ENCODE measurements at regions not wholly inside any gene's neighbourhood (a gene's known extent, or its start where the extent isn't known, plus 50 kb on each side); places are given as distances from the start of the nearest gene placed in this dataset.

- no peak overlapping the region for H3K4ac ChIP-seq (replicated peaks; ENCODE audit: insufficient read length, low read depth, low read length)
- no peak overlapping the region for H3K18ac ChIP-seq (ENCODE audit: extremely low read depth, low read length)
- no peak overlapping the region for H3K14ac ChIP-seq (ENCODE audit: insufficient read length)
- H3K56ac ChIP-seq (replicated peaks; ENCODE audit: insufficient read length, low read depth, low read length), result no peak overlapping the region
- H2AK5ac ChIP-seq (ENCODE audit: low read depth, low read length), result no peak overlapping the region
- no peaks in the 10 kb centered on the region for H3K9me3 ChIP-seq (ENCODE audit: insufficient read depth in 2 of 2, low read depth in 1 of 2, low read length in 1 of 2)
- H3K4me3 ChIP-seq (ENCODE audit: extremely low read depth in 1 of 4, insufficient read depth in 2 of 4, low read depth in 3 of 4, low read length in 4 of 4), result no peak overlapping the region
- H4K8ac ChIP-seq (ENCODE audit: extremely low read depth, insufficient read depth, low read length), result no peak overlapping the region
- FAIRE-seq, result no peak
- H3K36me3 ChIP-seq (ENCODE audit: control insufficient read depth in 2 of 4, insufficient read depth in 4 of 4, low read length in 3 of 4), result no peaks in the 10 kb centered on the region
- H4K5ac ChIP-seq (ENCODE audit: insufficient read length, low read depth, low read length), result no peak overlapping the region
- no peaks in the 10 kb centered on the region; the same call in 1 of the 2 replicates for H3K23me2 ChIP-seq (ENCODE audit: low read depth, low read length)
- no peak overlapping the region for H3K27ac ChIP-seq (ENCODE audit: low read depth, low read length)
- no peaks in the 10 kb centered on the region for H4K20me1 ChIP-seq (replicated peaks in 1 of 2; ENCODE audit: control insufficient read depth in 1 of 2, insufficient read depth in 2 of 2, low read length in 2 of 2)
- whole genome bisulfite sequencing, 2 experiments (ENCODE audit: extremely low coverage in 1 of 2, insufficient coverage in 1 of 2, insufficient read length in 1 of 2, insufficient replicate concordance in 2 of 2, low coverage in 1 of 2, low lambda C conversion rate in 2 of 2, missing lambda C conversion rate in 1 of 2), result 85% methylated on average over 4 of the region's 4 CpGs; no CpG with 5 or more reads in 1 of the 2 experiments
- ChIA-PET CTCF (ENCODE audit: partially characterized antibody) (interaction anchor here (0.9 kb wide), 1 partner anchor 250 kb away, joined by 3 read pairs; no protein-coding TSS in a partner anchor), POLR2A (ENCODE audit: partially characterized antibody) (no interaction called here)
- H3K4me1 ChIP-seq (replicated peaks in 1 of 4; ENCODE audit: control insufficient read depth in 3 of 4, insufficient read depth in 4 of 4, low read length in 3 of 4), result no peaks in the 10 kb centered on the region
- H3K27me3 ChIP-seq (replicated peaks in 1 of 4; ENCODE audit: control insufficient read depth in 3 of 4, extremely low read depth in 1 of 4, insufficient read depth in 3 of 4, low read length in 3 of 4), result no peaks in the 10 kb centered on the region
- no peak overlapping the region for H2BK15ac ChIP-seq (ENCODE audit: low read length)
- no peak for TF ChIP-seq SRF (IDR thresholded peaks at IDR 0.05; ENCODE audit: low read depth, low read length)
- no peaks in the 10 kb centered on the region for H3K79me1 ChIP-seq (ENCODE audit: low read depth, low read length)
- H2AFZ ChIP-seq (ENCODE audit: low read length), result no peak overlapping the region
- H3K79me2 ChIP-seq (ENCODE audit: control insufficient read depth in 1 of 2, insufficient read depth in 2 of 2, low read length in 2 of 2), result no peaks in the 10 kb centered on the region
- H2BK12ac ChIP-seq (ENCODE audit: low read depth, low read length), result no peak overlapping the region
- H2BK20ac ChIP-seq (ENCODE audit: low read length), result no peak overlapping the region
- no peak overlapping the region for H3K23ac ChIP-seq (ENCODE audit: insufficient read length)
- H4K91ac ChIP-seq (replicated peaks; ENCODE audit: insufficient read length, low read length), result no peak overlapping the region
- no peak overlapping the region for H2BK5ac ChIP-seq (ENCODE audit: low read depth, low read length)
- no peak overlapping the region for H2BK120ac ChIP-seq (replicated peaks; ENCODE audit: low read depth, low read length)
- DNase-seq (ENCODE audit: low read depth in 1 of 2, low spot score in 2 of 2), result no peak
- H3K9ac ChIP-seq (replicated peaks in 1 of 4; ENCODE audit: extremely low read depth in 1 of 4, low read depth in 3 of 4, low read length in 3 of 4), result no peak overlapping the region
- no peak overlapping the region for H3K4me2 ChIP-seq (ENCODE audit: insufficient read depth in 1 of 2, low read depth in 2 of 2, low read length in 2 of 2)
These were observed 54.4 kb downstream of the NIBAN1 start for GRCh38 chr1:184919892-184920291.
